CD14-positive monocyte (primary cell): ENCODE measurements at regions not wholly inside any gene's neighbourhood (a gene's known extent, or its start where the extent isn't known, plus 50 kb on each side); places are given as distances from the start of the nearest gene placed in this dataset.

Experiments used
- DNase-seq, 3 donors: peaks; one replicate each; pipeline ENCODE4 v3.0.0-alpha.2; 2011 to 2022
- H2AFZ ChIP-seq: 2 replicates; pipeline ENCODE4 v1.6.0; 2012; ENCODE audit warnings: mild to moderate bottlenecking, low read depth, low read length, inconsistent platforms; ENCODE audit not compliant: insufficient read depth, poor library complexity, severe bottlenecking
- H3K27ac ChIP-seq, 2 donors: 1 replicate in 1 of 2; 2 replicates in 1 of 2; pipeline ENCODE4 v1.5.1; 2012 to 2013; ENCODE audit warnings: low read length in 2 of 2, control low read depth in 1 of 2, inconsistent platforms in 1 of 2, low read depth in 1 of 2, mild to moderate bottlenecking in 1 of 2
- H3K27me3 ChIP-seq, 2 donors: one replicate each; pipeline versions ENCODE4 v1.6.0 to v1.6.1; 2011 to 2013; ENCODE audit warnings: low read length in 2 of 2; ENCODE audit not compliant: control insufficient read depth in 2 of 2, insufficient read depth in 2 of 2
- H3K36me3 ChIP-seq, 2 donors: replicated peaks in 1 of 2; 1 replicate in 1 of 2; 2 replicates in 1 of 2; pipeline versions ENCODE4 v1.5.1 to v1.6.1; 2012 to 2013; ENCODE audit warnings: low read length in 2 of 2, control low read depth in 1 of 2, inconsistent platforms in 1 of 2, mild to moderate bottlenecking in 1 of 2; ENCODE audit not compliant: insufficient read depth in 2 of 2, control insufficient read depth in 1 of 2
- H3K4me1 ChIP-seq, 2 donors: 1 replicate in 1 of 2; 2 replicates in 1 of 2; pipeline versions ENCODE4 v1.5.1 to v1.6.1; 2012 to 2013; ENCODE audit warnings: low read length in 2 of 2, control low read depth in 1 of 2, inconsistent platforms in 1 of 2, mild to moderate bottlenecking in 1 of 2, moderate library complexity in 1 of 2; ENCODE audit not compliant: insufficient read depth in 2 of 2, control insufficient read depth in 1 of 2
- H3K4me2 ChIP-seq: replicated peaks from 2 replicates; pipeline ENCODE3; 2012; ENCODE audit warnings: low read length, moderate library complexity, mild to moderate bottlenecking; ENCODE audit not compliant: poor library complexity, severe bottlenecking; ENCODE audit errors: extremely low read depth
- H3K4me3 ChIP-seq, 3 experiments: fragments of 200-600 bp in 1 of 3; sonication (generic) in 1 of 3; replicated peaks in 1 of 3; 1 replicate in 2 of 3; 2 replicates in 1 of 3; pipeline ENCODE4 v1.5.1; 2011 to 2013; ENCODE audit warnings: low read length in 3 of 3, mild to moderate bottlenecking in 3 of 3, control low read depth in 2 of 3, low read depth in 2 of 3, inconsistent platforms in 1 of 3, moderate library complexity in 1 of 3
- H3K79me2 ChIP-seq: 2 replicates; pipeline ENCODE4 v1.6.0; 2012; ENCODE audit warnings: mild to moderate bottlenecking, control low read depth, inconsistent platforms, low read length, moderate library complexity; ENCODE audit not compliant: insufficient read depth
- H3K9ac ChIP-seq: 2 replicates; pipeline ENCODE4 v1.6.0; 2017; ENCODE audit warnings: low read length, mild to moderate bottlenecking; ENCODE audit not compliant: insufficient read depth, poor library complexity, severe bottlenecking
- H3K9me3 ChIP-seq, 2 donors: replicated peaks in 1 of 2; 1 replicate in 1 of 2; 2 replicates in 1 of 2; pipeline versions ENCODE4 v1.5.1 to v1.6.1; 2012 to 2013; ENCODE audit warnings: low read length in 2 of 2, control low read depth in 1 of 2; ENCODE audit not compliant: control insufficient read depth in 1 of 2, insufficient read depth in 1 of 2
- H4K20me1 ChIP-seq: 2 replicates; pipeline ENCODE4 v1.6.0; 2012; ENCODE audit warnings: mild to moderate bottlenecking, low read length, control low read depth, moderate library complexity; ENCODE audit not compliant: insufficient read depth
- H3K27ac Mint-ChIP-seq, 7 donors: one replicate each; pipeline ENCODE4 v1.8.0; 2020; ENCODE audit warnings: mild to moderate bottlenecking in 7 of 7, mixed read lengths in 7 of 7, moderate library complexity in 6 of 7, inconsistent platforms in 2 of 7
- H3K27me3 Mint-ChIP-seq, 3 donors: one replicate each; pipeline ENCODE4 v1.8.0; 2021 to 2022; ENCODE audit warnings: low read depth in 3 of 3, mild to moderate bottlenecking in 3 of 3, mixed read lengths in 3 of 3, moderate library complexity in 3 of 3, inconsistent platforms in 1 of 3
- H3K36me3 Mint-ChIP-seq, 2 donors: one replicate each; pipeline ENCODE4 v1.8.0; 2020; ENCODE audit warnings: mixed read lengths in 2 of 2, inconsistent platforms in 1 of 2, mild to moderate bottlenecking in 1 of 2
- H3K4me1 Mint-ChIP-seq: one replicate; pipeline ENCODE4 v1.8.0; 2020; ENCODE audit warnings: mild to moderate bottlenecking, mixed read lengths
- H3K4me3 Mint-ChIP-seq, 2 donors: one replicate each; pipeline ENCODE4 v1.8.0; 2020; ENCODE audit warnings: mild to moderate bottlenecking in 2 of 2, mixed read lengths in 2 of 2, moderate library complexity in 1 of 2
- H3K9me3 Mint-ChIP-seq, 7 donors: one replicate each; pipeline ENCODE4 v1.8.0; 2020 to 2022; ENCODE audit warnings: mixed read lengths in 7 of 7, mild to moderate bottlenecking in 6 of 7, moderate library complexity in 6 of 7, inconsistent platforms in 2 of 7
- CTCF ChIP-seq: fragments of 200-600 bp; IDR thresholded peaks from one replicate; pipeline ENCODE4 v1.8.0; 2022; ENCODE audit warnings: antibody characterized with exemption, mild to moderate bottlenecking
- WGBS: methylation state at CpG from one replicate; pipeline ENCODE4 v1.1.5; 2013; ENCODE audit warnings: missing lambda C conversion rate; ENCODE audit not compliant: insufficient coverage; 5-methylcytosine and 5-hydroxymethylcytosine counted together
- intact Hi-C, 2 donors: fragments of 100-400 bp; cut with micrococcal nuclease; formaldehyde crosslinking; loops; one replicate each; pipeline versions ENCODE4 v1.15.0 to v1.15.1; 2023

DNA sequence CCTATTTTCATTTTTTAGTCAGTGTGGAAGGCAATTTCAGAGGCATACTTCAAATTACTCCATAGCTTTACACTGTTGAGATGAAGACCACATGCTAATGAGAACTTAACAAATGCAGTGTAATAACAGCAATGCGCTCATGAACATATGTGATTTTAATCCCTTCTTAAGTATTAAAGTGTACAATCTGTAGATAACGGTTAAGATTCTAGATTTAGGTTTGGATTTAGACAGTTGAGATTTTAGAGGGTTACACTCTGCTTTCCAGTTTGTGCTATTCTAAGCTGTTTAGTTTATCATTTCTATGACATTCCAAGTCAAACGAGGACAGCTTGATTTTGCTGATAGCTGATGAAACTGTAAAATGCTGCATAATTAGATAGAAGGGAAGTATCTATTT, 257.8 kb upstream of the CHRM3 start:
- 29% methylated on average over 1 of the region's 3 CpGs for WGBS
- Histone ChIP-seq H3K4me1 (peaks cover 0 to 1% of the 10 kb centered on the region in 2 donors), H2AFZ (no peak overlapping the region), H3K79me2 (no peaks in the 10 kb centered on the region), H3K36me3 (no peaks in the 10 kb centered on the region), H3K4me2 (no peak overlapping the region), H3K27me3 (no peaks in the 10 kb centered on the region), H3K4me3 (no peak overlapping the region), H3K27ac (no peak overlapping the region), H4K20me1 (no peaks in the 10 kb centered on the region), H3K9me3 (no peaks in the 10 kb centered on the region), H3K9ac (no peak overlapping the region)
- TF ChIP-seq CTCF, result no peak
- H3K9me3 Mint-ChIP-seq, result no peaks in the 10 kb centered on the region
- no peaks in the 10 kb centered on the region for H3K27me3 Mint-ChIP-seq
- no peak overlapping the region for H3K4me3 Mint-ChIP-seq
- intact Hi-C loops, result no loop called here
- no peaks in the 10 kb centered on the region for H3K36me3 Mint-ChIP-seq
- H3K4me1 Mint-ChIP-seq, result peaks cover 9% of the 10 kb centered on the region
- DNase-seq, result no peak
- no peak overlapping the region for H3K27ac Mint-ChIP-seq

GRCh38 chr1:239126884-239127283, 259.5 kb upstream of the CHRM3 start:
- no peak overlapping the region for H3K4me2 ChIP-seq
- H3K9ac ChIP-seq, result no peak overlapping the region

More at GRCh38 chr1:239126884-239127283, 259.5 kb upstream of the CHRM3 start:
- H2AFZ ChIP-seq, result no peak overlapping the region
- TF ChIP-seq CTCF, result no peak
- H3K36me3 Mint-ChIP-seq, result no peaks in the 10 kb centered on the region
- H3K79me2 ChIP-seq, result no peaks in the 10 kb centered on the region
- no peak overlapping the region for H3K27ac ChIP-seq
- H3K4me1 Mint-ChIP-seq, result peaks cover 16% of the 10 kb centered on the region
- no peak for DNase-seq
- H4K20me1 ChIP-seq, result no peaks in the 10 kb centered on the region
- H3K27me3 Mint-ChIP-seq, result peaks cover 0 to 2% (median 0%) of the 10 kb centered on the region in 3 donors
- no CpG with 5 or more reads among the region's 3 CpGs for WGBS
- H3K4me3 ChIP-seq, result no peak overlapping the region
- no peaks in the 10 kb centered on the region for H3K9me3 ChIP-seq
- intact Hi-C loops, result no loop called here
- H3K4me3 Mint-ChIP-seq, result no peak overlapping the region
- peaks cover 0 to 4% of the 10 kb centered on the region in 2 donors for H3K4me1 ChIP-seq
- peaks cover 0 to 2% (median 0%) of the 10 kb centered on the region in 7 donors for H3K9me3 Mint-ChIP-seq
- no peak overlapping the region for H3K27ac Mint-ChIP-seq
- no peaks in the 10 kb centered on the region for H3K27me3 ChIP-seq
- H3K36me3 ChIP-seq, result no peaks in the 10 kb centered on the region
